Endothelial cell of umbilical vein (primary cell): ENCODE measurements at regions not wholly inside any gene's neighbourhood (a gene's known extent, or its start where the extent isn't known, plus 50 kb on each side); places are given as distances from the start of the nearest gene placed in this dataset.
"Not testable (repeated sequence)": the region's sequence is repeated elsewhere in the genome, so short reads cannot be mapped to it uniquely, and the experiment has no call there.

Experiments
- BruUV-seq: library from RNA; stranded (reverse); fragments of 400-500 nt; replicated peaks from 2 replicates; lab custom pipeline; 2021; lab: Mats Ljungman, UMichigan
- CTCF ChIA-PET: fragments of 300-600, 350-600 bp; sonication (Branson Sonifier 250); formaldehyde crosslinking; loops from one replicate; lab custom pipeline; 2021; ENCODE audit warnings: antibody characterized with exemption, inconsistent platforms; lab: Charles Lee
- POLR2A ChIA-PET: fragments of 300-600, 350-600 bp; sonication (Branson Sonifier 250); formaldehyde crosslinking; loops from one replicate; lab custom pipeline; 2021; ENCODE audit warnings: antibody characterized with exemption, inconsistent platforms; lab: Charles Lee
- DNase-seq: peaks from one replicate; pipeline ENCODE4 v3.0.0-alpha.2; 2011; ENCODE audit warnings: low read depth, low spot score
- FAIRE-seq: peaks from 2 replicates; lab custom pipeline; 2011; peaks lifted over from hg19 to GRCh38; lab: Jason Lieb, UNC
- H2AFZ ChIP-seq: 2 replicates; pipeline ENCODE4 v1.6.0; 2012; ENCODE audit warnings: low read depth, low read length, control low read depth, inconsistent platforms
- H3K27ac ChIP-seq: 2 replicates; pipeline ENCODE4 v1.5.1; 2011; ENCODE audit warnings: low read depth, mild to moderate bottlenecking, control low read depth, low read length, moderate library complexity; ENCODE audit not compliant: insufficient read depth
- H3K27me3 ChIP-seq, 2 experiments: 2 replicates each; pipeline versions ENCODE4 v1.6.0 to v1.6.1; 2011; ENCODE audit warnings: low read length in 2 of 2, mixed read lengths in 1 of 2; ENCODE audit not compliant: control insufficient read depth in 2 of 2, insufficient read depth in 2 of 2
- H3K36me3 ChIP-seq, 2 experiments: 2 replicates in 1 of 2; 3 replicates in 1 of 2; pipeline ENCODE4 v1.5.1; 2011; ENCODE audit warnings: low read length in 2 of 2, mild to moderate bottlenecking in 1 of 2, moderate library complexity in 1 of 2; ENCODE audit not compliant: control insufficient read depth in 2 of 2, insufficient read depth in 2 of 2; ENCODE audit errors: extremely low read depth in 1 of 2
- H3K4me1 ChIP-seq: 3 replicates; pipeline ENCODE4 v1.5.1; 2011; ENCODE audit warnings: mild to moderate bottlenecking, low read length; ENCODE audit not compliant: control insufficient read depth, insufficient read depth; ENCODE audit errors: extremely low read depth
- H3K4me2 ChIP-seq: 2 replicates; pipeline ENCODE4 v1.6.1; 2011; ENCODE audit warnings: low read length, control low read depth, mixed read lengths; ENCODE audit not compliant: insufficient read depth
- H3K4me3 ChIP-seq, 3 experiments: fragments of 200-600 bp in 1 of 3; sonication (generic), shearing (Covaris generic) in 1 of 3; replicated peaks in 1 of 3; 2 replicates each; pipeline ENCODE4 v1.5.1; 2011 to 2016; ENCODE audit warnings: control low read depth in 3 of 3, low read length in 3 of 3, mild to moderate bottlenecking in 2 of 3, inconsistent platforms in 1 of 3, low read depth in 1 of 3, moderate library complexity in 1 of 3; ENCODE audit not compliant: insufficient read depth in 1 of 3
- H3K79me2 ChIP-seq: 2 replicates; pipeline ENCODE4 v1.6.0; 2012; ENCODE audit warnings: low read length, inconsistent platforms; ENCODE audit not compliant: control insufficient read depth, insufficient read depth
- H3K9ac ChIP-seq: replicated peaks from 2 replicates; pipeline ENCODE3; 2011; ENCODE audit warnings: low read length, control low read depth; ENCODE audit not compliant: insufficient read depth; ENCODE audit errors: extremely low read depth
- H3K9me1 ChIP-seq: replicated peaks from 3 replicates; pipeline ENCODE4 v1.6.0; 2011; ENCODE audit warnings: mild to moderate bottlenecking, low read length; ENCODE audit not compliant: control insufficient read depth, insufficient read depth; ENCODE audit errors: extremely low read depth
- H3K9me3 ChIP-seq: replicated peaks from 2 replicates; pipeline ENCODE4 v1.5.1; 2012; ENCODE audit warnings: low read length, inconsistent platforms; ENCODE audit not compliant: control insufficient read depth, insufficient read depth
- H4K20me1 ChIP-seq: replicated peaks from 2 replicates; pipeline ENCODE3; 2011; ENCODE audit warnings: mild to moderate bottlenecking, low read length; ENCODE audit not compliant: control insufficient read depth, insufficient read depth; ENCODE audit errors: extremely low read depth
- CTCF ChIP-seq, 2 donors: IDR thresholded peaks; 1 replicate in 1 of 2; 2 replicates in 1 of 2; pipeline ENCODE4 v1.5.1; 2011; ENCODE audit warnings: low read length in 2 of 2, mild to moderate bottlenecking in 2 of 2, moderate library complexity in 2 of 2, control low read depth in 1 of 2, inconsistent platforms in 1 of 2, low read depth in 1 of 2; ENCODE audit not compliant: insufficient read depth in 1 of 2; ENCODE audit errors: extremely low read depth in 1 of 2
- GATA2 ChIP-seq: IDR thresholded peaks from 2 replicates; pipeline ENCODE4 v1.7.0; 2011; ENCODE audit warnings: low read depth, mild to moderate bottlenecking, moderate library complexity, mixed read lengths, low read length; ENCODE audit not compliant: insufficient read length, insufficient read depth
- JUN ChIP-seq: IDR thresholded peaks from 2 replicates; pipeline ENCODE4 v1.6.1; 2011; ENCODE audit warnings: borderline replicate concordance, low read depth; ENCODE audit not compliant: insufficient read length, insufficient read depth
- MAX ChIP-seq: IDR thresholded peaks from 2 replicates; pipeline ENCODE4 v1.6.1; 2011; ENCODE audit not compliant: insufficient read depth, insufficient read length
- MYC ChIP-seq: IDR thresholded peaks from one replicate; pipeline ENCODE4 v1.6.1; 2011; ENCODE audit warnings: mild to moderate bottlenecking, low read depth, low read length
- POLR2A ChIP-seq: IDR thresholded peaks from 2 replicates; pipeline ENCODE4 v1.6.1; 2012; ENCODE audit warnings: low read depth, mild to moderate bottlenecking, control low read depth, low read length
- POLR2AphosphoS5 ChIP-seq: IDR thresholded peaks from 2 replicates; pipeline ENCODE4 v1.6.1; 2012; ENCODE audit warnings: low read depth, mild to moderate bottlenecking, control low read depth, low read length, moderate library complexity; ENCODE audit not compliant: insufficient read depth
- dilution Hi-C: fragments of 300-500 bp; cut with MboI; formaldehyde crosslinking; loops from one replicate; pipeline ENCODE4 v1.15.0; 2019; ENCODE audit warnings: low sequenced_read_pairs; ENCODE audit not compliant: extremely low pct_ligation_motif_present
- intact Hi-C: fragments of 100-400 bp; cut with micrococcal nuclease; formaldehyde crosslinking; loops from one replicate; pipeline ENCODE4 v1.10.0; 2022

GRCh38 chrX:1119275-1119674, 93.2 kb downstream of the CRLF2 start:
- Histone ChIP-seq H3K27ac (no peak overlapping the region), H3K4me3 (no peak overlapping the region), H3K9me3 (peaks cover 2% of the 10 kb centered on the region), H2AFZ (no peak overlapping the region), H3K4me2 (no peak overlapping the region), H3K9ac (no peak overlapping the region), H3K79me2 (no peaks in the 10 kb centered on the region), H3K4me1 (no peaks in the 10 kb centered on the region), H4K20me1 (no peaks in the 10 kb centered on the region), H3K9me1 (no peaks in the 10 kb centered on the region), H3K36me3 (no peaks in the 10 kb centered on the region), H3K27me3 (no peaks in the 10 kb centered on the region)
- POLR2A ChIA-PET = no interaction called here
- DNase-seq (no peak), FAIRE-seq (no peak)
- dilution Hi-C loops = no loop called here
- intact Hi-C loops = no loop called here
- TF ChIP-seq POLR2AphosphoS5 (no peak), POLR2A (no peak), JUN (no peak), GATA2 (no peak)
- CTCF ChIA-PET = no interaction called here
- BruUV-seq = no TSS peak

- DNase-seq (no peak), FAIRE-seq (no peak)
- CTCF ChIA-PET = no interaction called here
- intact Hi-C loops (no loop called here), dilution Hi-C loops (no loop called here)
- TF ChIP-seq POLR2AphosphoS5 = no peak
- TF ChIP-seq JUN = no peak
- no peak for TF ChIP-seq GATA2
- TF ChIP-seq CTCF (IDR thresholded peaks at IDR 0.05; ENCODE audit: extremely low read depth in 1 of 2, insufficient read depth in 1 of 2, low read depth in 1 of 2, low read length in 2 of 2) = no peak
- TF ChIP-seq POLR2A = no peak
- no peak for TF ChIP-seq MAX
- no peak for TF ChIP-seq MYC
- no TSS peak for BruUV-seq
- Histone ChIP-seq H3K27ac (no peak overlapping the region), H3K4me3 (no peak overlapping the region), H3K79me2 (no peaks in the 10 kb centered on the region), H2AFZ (no peak overlapping the region), H3K4me2 (no peak overlapping the region), H3K27me3 (no peaks in the 10 kb centered on the region), H4K20me1 (no peaks in the 10 kb centered on the region), H3K9ac (no peak overlapping the region), H3K36me3 (no peaks in the 10 kb centered on the region), H3K9me3 (peaks cover 2% of the 10 kb centered on the region), H3K4me1 (no peaks in the 10 kb centered on the region), H3K9me1 (no peaks in the 10 kb centered on the region)
- POLR2A ChIA-PET = no interaction called here
Measured at GRCh38 chrX:1118572-1119199, 93.8 kb downstream of the CRLF2 start.

- H4K20me1 ChIP-seq, intact Hi-C loops, FAIRE-seq, H3K4me1 ChIP-seq, DNase-seq, BruUV-seq, H3K79me2 ChIP-seq, H3K9me1 ChIP-seq, H3K27ac ChIP-seq, POLR2A ChIA-PET, H3K27me3 ChIP-seq, H3K9me3 ChIP-seq, H3K4me2 ChIP-seq, H3K4me3 ChIP-seq, H2AFZ ChIP-seq, H3K9ac ChIP-seq, H3K36me3 ChIP-seq, CTCF ChIA-PET, dilution Hi-C loops: not testable (repeated sequence)
Measured at GRCh38 chrX:1115411-1115810, 97.0 kb downstream of the CRLF2 start.
